ENCODE measurements at regions not wholly inside any gene's neighbourhood (a gene's known extent, or its start where the extent isn't known, plus 50 kb on each side); places are given as distances from the start of the nearest gene placed in this dataset.

DNA sequence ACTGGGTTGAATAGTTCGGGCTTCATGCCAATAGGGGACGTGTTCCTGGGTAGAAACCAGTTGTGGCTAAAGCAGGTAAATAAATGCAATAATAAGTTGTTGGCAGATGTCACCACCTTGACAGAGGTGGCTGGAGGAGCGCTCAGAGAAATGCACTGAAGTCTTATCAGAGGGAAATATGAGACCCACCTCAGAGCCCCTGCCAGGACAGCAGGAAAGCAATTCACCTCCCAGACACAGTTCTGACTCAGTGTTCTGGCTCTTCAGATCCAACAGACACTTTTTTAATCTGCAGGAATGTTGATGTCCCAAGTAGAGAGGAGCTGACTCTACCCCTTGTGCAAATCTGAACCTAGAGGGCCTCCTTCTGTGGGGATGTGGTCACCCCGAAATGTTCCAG is 687.1 kb upstream of the FBXO33 start:
- H3K9ac ChIP-seq (ENCODE audit: insufficient read depth, low read length) = no peak overlapping the region
- no peaks in the 10 kb centered on the region for H3K36me3 ChIP-seq (ENCODE audit: control insufficient read depth, insufficient read depth, low read length)
- DNase-seq (ENCODE audit: low read depth in 2 of 2) = peak in 1 of 2 donors; percentile 73
- H3K27ac ChIP-seq (ENCODE audit: insufficient read depth, low read length) = no peak overlapping the region
- H2AFZ ChIP-seq (ENCODE audit: low read length) = no peak overlapping the region
- no peaks in the 10 kb centered on the region for H4K20me1 ChIP-seq (ENCODE audit: control insufficient read depth, extremely low read depth, insufficient read depth, low read length)
- no peak overlapping the region for H3K4me3 ChIP-seq (replicated peaks in 1 of 4; ENCODE audit: control extremely low read depth in 1 of 4, insufficient read depth in 1 of 4, low read depth in 3 of 4, low read length in 4 of 4)
- H3K79me2 ChIP-seq (ENCODE audit: control insufficient read depth, insufficient read depth, low read length) = no peaks in the 10 kb centered on the region
- no peaks in the 10 kb centered on the region for H3K27me3 ChIP-seq (ENCODE audit: control insufficient read depth, insufficient read depth, low read length)
- TF ChIP-seq EZH2 (IDR thresholded peaks at IDR 0.05; ENCODE audit: low read length, missing control alignments) = no peak
- TF ChIP-seq, protein P1, sequence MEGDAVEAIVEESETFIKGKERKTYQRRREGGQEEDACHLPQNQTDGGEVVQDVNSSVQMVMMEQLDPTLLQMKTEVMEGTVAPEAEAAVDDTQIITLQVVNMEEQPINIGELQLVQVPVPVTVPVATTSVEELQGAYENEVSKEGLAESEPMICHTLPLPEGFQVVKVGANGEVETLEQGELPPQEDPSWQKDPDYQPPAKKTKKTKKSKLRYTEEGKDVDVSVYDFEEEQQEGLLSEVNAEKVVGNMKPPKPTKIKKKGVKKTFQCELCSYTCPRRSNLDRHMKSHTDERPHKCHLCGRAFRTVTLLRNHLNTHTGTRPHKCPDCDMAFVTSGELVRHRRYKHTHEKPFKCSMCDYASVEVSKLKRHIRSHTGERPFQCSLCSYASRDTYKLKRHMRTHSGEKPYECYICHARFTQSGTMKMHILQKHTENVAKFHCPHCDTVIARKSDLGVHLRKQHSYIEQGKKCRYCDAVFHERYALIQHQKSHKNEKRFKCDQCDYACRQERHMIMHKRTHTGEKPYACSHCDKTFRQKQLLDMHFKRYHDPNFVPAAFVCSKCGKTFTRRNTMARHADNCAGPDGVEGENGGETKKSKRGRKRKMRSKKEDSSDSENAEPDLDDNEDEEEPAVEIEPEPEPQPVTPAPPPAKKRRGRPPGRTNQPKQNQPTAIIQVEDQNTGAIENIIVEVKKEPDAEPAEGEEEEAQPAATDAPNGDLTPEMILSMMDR (conservative IDR thresholded peaks at IDR 0.05 in 1 of 2, IDR thresholded peaks at IDR 0.05 in 1 of 2; ENCODE audit: low read depth in 1 of 2, low read length in 2 of 2) = no peak
- no peak overlapping the region for H3K4me2 ChIP-seq (ENCODE audit: extremely low read depth, insufficient read depth, low read length)
- H3K4me1 ChIP-seq (ENCODE audit: control insufficient read depth, extremely low read depth, insufficient read depth, low read length) = no peaks in the 10 kb centered on the region
- H3K9me3 ChIP-seq (ENCODE audit: control insufficient read depth, insufficient read depth, low read depth, low read length) = no peaks in the 10 kb centered on the region

DNA sequence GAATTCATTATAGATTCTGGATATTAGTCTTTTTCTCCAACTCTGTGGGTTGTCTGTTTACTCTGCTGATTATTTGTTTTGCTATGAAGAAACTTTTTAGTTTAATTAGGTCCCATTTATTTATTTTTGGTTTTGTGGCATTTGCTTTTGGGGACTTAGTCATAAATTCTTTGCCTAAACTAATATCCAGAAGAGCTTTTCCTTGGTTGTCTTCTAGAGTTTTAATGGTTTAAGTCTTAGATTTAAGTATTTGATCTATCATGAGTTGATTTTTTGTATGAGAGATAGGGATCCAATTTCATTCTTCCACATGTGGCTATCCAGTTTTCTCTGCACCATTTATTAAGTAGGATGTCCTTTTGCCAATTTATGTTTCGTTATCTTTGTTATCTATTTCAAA is 683.4 kb upstream of the FBXO33 start:
- H3K27ac ChIP-seq (ENCODE audit: insufficient read depth, low read length) = no peak overlapping the region
- no peak overlapping the region for H3K9ac ChIP-seq (ENCODE audit: insufficient read depth, low read length)
- no peaks in the 10 kb centered on the region for H3K79me2 ChIP-seq (ENCODE audit: control insufficient read depth, insufficient read depth, low read length)
- peak in 1 of 2 donors; percentile 4 for DNase-seq (ENCODE audit: low read depth in 2 of 2)
- H3K9me3 ChIP-seq (ENCODE audit: control insufficient read depth, insufficient read depth, low read depth, low read length) = no peaks in the 10 kb centered on the region
- no peak overlapping the region for H2AFZ ChIP-seq (ENCODE audit: low read length)
- no peak overlapping the region for H3K4me3 ChIP-seq (replicated peaks in 1 of 4; ENCODE audit: control extremely low read depth in 1 of 4, insufficient read depth in 1 of 4, low read depth in 3 of 4, low read length in 4 of 4)
- H3K4me1 ChIP-seq (ENCODE audit: control insufficient read depth, extremely low read depth, insufficient read depth, low read length) = no peaks in the 10 kb centered on the region
- no peaks in the 10 kb centered on the region for H4K20me1 ChIP-seq (ENCODE audit: control insufficient read depth, extremely low read depth, insufficient read depth, low read length)
- TF ChIP-seq, protein P1 (conservative IDR thresholded peaks at IDR 0.05 in 1 of 2, IDR thresholded peaks at IDR 0.05 in 1 of 2; ENCODE audit: low read depth in 1 of 2, low read length in 2 of 2) = no peak
- no peak for TF ChIP-seq EZH2 (IDR thresholded peaks at IDR 0.05; ENCODE audit: low read length, missing control alignments)
- no peaks in the 10 kb centered on the region for H3K27me3 ChIP-seq (ENCODE audit: control insufficient read depth, insufficient read depth, low read length)
- no peak overlapping the region for H3K4me2 ChIP-seq (ENCODE audit: extremely low read depth, insufficient read depth, low read length)
- no peaks in the 10 kb centered on the region for H3K36me3 ChIP-seq (ENCODE audit: control insufficient read depth, insufficient read depth, low read length)

DNA sequence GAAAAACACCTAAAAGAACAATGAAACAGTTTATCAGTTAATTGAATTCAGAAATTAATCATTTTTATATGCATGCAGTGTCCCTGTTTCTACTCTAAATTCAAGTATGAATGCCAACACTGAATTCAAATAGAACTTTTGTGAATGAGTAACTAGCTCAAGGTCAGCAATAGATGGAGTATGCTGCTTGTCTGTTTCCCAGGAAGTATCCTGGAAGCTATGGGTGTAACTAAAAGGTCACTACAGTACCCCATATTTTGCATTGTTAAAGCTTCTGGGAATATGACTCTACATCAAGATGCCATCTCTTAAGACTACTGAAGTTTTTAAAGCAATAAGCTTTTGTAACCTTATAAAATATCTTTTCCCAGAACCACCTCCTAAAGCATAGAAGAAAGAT is 681.4 kb upstream of the FBXO33 start:
- Histone ChIP-seq H3K27me3 (ENCODE audit: control insufficient read depth, insufficient read depth, low read length) (no peaks in the 10 kb centered on the region), H3K27ac (ENCODE audit: insufficient read depth, low read length) (no peak overlapping the region), H2AFZ (ENCODE audit: low read length) (no peak overlapping the region), H3K4me3 (replicated peaks in 1 of 4; ENCODE audit: control extremely low read depth in 1 of 4, insufficient read depth in 1 of 4, low read depth in 3 of 4, low read length in 4 of 4) (no peak overlapping the region), H3K9me3 (ENCODE audit: control insufficient read depth, insufficient read depth, low read depth, low read length) (no peaks in the 10 kb centered on the region), H3K9ac (ENCODE audit: insufficient read depth, low read length) (no peak overlapping the region), H4K20me1 (ENCODE audit: control insufficient read depth, extremely low read depth, insufficient read depth, low read length) (no peaks in the 10 kb centered on the region), H3K4me1 (ENCODE audit: control insufficient read depth, extremely low read depth, insufficient read depth, low read length) (no peaks in the 10 kb centered on the region), H3K36me3 (ENCODE audit: control insufficient read depth, insufficient read depth, low read length) (no peaks in the 10 kb centered on the region), H3K79me2 (ENCODE audit: control insufficient read depth, insufficient read depth, low read length) (no peaks in the 10 kb centered on the region), H3K4me2 (ENCODE audit: extremely low read depth, insufficient read depth, low read length) (no peak overlapping the region)
- DNase-seq (ENCODE audit: low read depth in 2 of 2) = no peak
- TF ChIP-seq, protein P1 (conservative IDR thresholded peaks at IDR 0.05 in 1 of 2, IDR thresholded peaks at IDR 0.05 in 1 of 2; ENCODE audit: low read depth in 1 of 2, low read length in 2 of 2) = no peak
- no peak for TF ChIP-seq EZH2 (IDR thresholded peaks at IDR 0.05; ENCODE audit: low read length, missing control alignments)

Data from fibroblast of lung (primary cell).